ENCODE measurements at regions not wholly inside any gene's neighbourhood (a gene's known extent, or its start where the extent isn't known, plus 50 kb on each side); places are given as distances from the start of the nearest gene placed in this dataset.

GRCh38 chr12:30012816-30013450 lies 229.2 kb upstream of the TMTC1 start:
- no peak for DNase-seq

DNA sequence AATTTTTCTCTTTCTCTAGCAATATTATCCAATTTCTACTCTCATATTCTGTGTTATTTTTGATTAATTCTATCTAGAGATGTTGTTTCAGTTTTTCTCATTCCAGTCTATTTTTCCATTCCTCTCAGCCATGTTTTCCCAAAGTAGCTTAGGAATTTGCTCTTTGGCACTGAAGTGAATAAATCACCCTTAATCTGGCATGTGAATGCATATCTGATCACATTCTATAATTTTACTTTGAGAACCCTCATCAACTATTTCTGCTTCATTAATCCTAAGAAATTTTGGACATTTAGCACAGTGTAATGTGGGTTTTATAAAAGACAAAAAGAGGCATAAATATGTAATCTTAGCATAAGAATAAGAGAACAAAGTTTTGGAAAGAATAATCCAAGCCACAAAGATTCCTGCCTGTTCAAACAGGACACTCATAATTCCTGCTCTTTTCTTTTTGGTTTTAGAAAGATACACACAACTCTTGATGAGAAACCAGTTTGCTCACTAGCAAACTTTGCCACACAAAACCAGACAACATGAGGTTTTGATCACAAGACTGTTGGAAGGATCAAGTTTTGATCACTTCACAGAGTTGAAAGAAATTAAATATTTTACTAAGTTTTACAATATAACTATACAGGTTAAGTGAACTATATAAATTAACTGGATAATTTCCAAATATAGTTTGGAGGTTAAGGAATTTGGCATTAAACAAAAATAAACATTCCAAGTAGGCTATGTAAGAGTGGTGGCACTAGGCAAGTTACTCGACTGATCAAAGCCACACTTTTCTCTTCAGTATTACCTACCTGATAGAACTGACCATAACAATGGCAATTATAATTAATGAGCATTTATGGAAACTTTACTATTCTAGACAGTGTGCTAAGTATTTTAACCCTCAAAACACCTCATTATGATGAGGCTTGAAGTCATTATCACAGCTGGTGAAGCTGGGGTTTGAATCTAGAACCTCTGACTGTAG lies 226.6 kb upstream of the TMTC1 start:
- DNase-seq: no peak

GRCh38 chr12:30006021-30006420 lies 222.3 kb upstream of the TMTC1 start:
- no peak for DNase-seq

- no peak for DNase-seq
Measured at GRCh38 chr12:30003321-30003720, 219.6 kb upstream of the TMTC1 start.

DNA sequence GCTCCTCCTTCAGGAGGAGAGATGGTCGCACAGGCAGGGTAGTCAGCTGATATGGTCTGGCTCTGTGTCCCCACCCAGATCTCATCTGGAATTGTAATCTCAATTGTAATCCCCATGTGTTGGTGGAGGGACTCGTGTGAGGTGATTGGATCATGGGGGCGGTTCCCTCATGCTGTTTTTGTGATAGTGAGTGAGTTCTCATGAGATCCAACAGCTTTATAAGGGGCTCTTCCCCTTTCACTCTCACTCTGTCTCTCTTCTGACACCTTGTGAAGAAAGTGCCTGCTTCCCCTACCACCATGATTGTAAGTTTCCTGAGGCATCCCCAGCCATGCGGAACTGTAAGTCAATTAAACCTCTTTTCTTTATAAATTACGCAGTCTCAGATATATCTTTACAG lies 218.9 kb upstream of the TMTC1 start:
- DNase-seq: no peak

GRCh38 chr12:30000401-30000800 lies 216.7 kb upstream of the TMTC1 start:
- DNase-seq: no peak

DNA sequence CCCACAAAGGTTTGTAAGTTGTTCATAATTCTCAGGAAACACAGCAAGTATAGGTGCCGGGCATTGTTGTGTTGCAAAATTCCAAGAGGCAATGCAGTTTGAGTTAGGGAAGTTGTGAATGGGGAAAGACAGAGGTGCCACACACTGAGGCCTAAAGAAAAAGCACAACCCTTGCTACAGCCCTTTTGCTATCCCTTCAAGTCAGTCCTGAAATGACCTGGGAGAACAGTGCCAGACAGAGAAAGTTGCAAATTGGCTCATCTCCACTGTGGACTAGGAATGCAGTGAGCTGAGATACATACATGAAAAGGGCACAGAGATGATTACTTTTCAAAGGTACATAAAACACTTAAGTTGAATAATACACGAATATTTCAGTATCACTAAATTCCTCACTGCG lies 213.3 kb upstream of the TMTC1 start:
- DNase-seq: no peak

DNA sequence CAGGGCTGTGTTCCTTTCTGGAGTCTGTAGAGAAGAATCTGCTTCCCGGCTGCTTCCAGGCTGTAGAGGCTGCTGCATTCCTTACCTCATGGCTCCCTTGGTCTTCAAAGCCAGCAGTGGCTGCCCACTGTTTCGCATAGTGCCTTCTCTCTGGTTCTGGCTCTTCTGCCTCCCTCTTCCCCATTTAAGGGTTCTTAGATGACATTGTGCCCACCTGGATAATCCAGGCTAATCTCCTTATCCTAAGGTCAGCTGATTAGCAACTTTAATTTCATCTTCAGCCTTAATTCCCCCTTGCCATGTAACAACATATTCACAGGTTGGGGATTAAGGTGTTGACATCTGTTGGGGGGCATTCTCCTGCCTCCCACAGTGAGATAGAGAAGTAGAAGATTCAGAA lies 208.6 kb upstream of the TMTC1 start:
- DNase-seq: no peak

DNA sequence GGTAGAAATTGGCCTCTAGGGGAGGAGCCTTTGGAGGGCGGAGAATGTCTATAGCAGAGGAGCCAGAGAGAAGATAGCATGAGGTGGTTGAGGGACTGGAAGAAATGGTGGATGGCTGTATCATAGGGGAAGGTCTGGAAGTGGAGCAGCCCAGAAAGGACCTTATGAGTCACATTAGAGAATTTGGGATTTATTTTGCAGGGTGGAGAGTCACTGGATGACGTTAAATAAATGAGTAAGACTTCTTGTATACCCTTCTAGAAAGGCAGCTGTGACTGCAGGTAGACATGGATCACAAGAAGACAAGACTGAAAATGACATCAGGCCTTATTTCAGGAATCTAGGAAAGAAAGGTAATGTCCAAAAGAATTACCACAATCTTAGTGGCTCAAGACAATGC lies 208.2 kb upstream of the TMTC1 start:
- DNase-seq: no peak

- no peak for DNase-seq
Measured at GRCh38 chr12:29990971-29991370, 207.2 kb upstream of the TMTC1 start.

- no peak for DNase-seq
Measured at GRCh38 chr12:29983851-29984250, 200.1 kb upstream of the TMTC1 start.

DNA sequence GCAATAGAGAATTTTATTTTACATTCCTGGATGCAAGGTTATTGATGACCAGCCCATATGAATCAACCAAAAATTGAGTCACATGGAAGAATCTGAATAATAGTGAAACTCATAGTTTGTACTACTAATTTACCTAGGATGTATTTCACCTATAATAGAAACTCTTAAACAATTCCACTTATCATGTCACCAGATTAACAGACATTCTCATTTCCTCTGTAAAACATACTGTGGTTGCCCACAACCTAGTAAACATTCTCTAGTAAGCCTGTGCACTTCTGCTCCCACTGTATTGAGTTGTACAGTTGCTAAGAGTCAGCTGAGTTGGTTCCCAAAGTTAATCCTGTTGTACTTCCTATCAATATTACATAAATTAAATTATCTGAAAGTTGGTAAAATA lies 196.6 kb upstream of the TMTC1 start:
- DNase-seq: no peak

DNA sequence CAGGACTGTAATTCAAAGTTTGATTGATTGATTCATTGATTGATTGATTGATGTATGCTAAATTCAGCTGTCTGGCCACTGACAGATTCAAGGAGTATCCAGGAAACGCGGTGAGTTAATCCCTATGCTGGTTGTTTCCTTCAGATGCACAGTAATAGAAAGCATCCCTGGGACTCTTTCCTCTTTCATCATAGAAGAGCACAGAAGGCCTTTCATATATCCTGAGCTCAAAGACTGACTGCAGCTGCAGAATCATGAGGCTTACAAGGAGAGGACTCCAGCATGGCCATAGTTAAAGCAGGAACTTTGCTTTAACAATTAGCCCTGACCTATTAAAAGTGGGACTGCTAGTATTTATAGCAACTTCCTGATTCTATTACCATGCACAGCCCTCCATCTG lies 187.7 kb upstream of the TMTC1 start:
- no peak for DNase-seq

GRCh38 chr12:29970501-29970900 lies 186.8 kb upstream of the TMTC1 start:
- DNase-seq: no peak

GRCh38 chr12:29962276-29963035 lies 178.7 kb upstream of the TMTC1 start:
- no peak for DNase-seq

DNA sequence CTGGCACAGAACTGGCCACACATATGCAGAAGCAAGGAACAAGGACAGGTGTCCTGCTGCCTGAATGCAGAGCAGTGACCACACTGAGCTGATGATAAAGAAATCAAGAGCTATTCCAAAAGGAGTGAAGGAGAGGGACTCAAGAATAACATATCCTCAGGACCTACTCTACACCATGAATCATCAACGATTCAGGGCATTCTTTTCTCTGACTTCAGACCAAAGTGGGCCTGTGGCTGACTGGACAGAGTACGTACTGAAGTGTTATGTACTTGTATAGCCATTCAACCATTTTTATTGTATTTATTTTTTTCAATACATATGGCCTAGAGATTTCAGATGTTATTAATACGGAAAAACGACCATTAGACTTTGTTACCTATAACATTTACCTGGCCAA lies 177.5 kb upstream of the TMTC1 start:
- DNase-seq: no peak

- DNase-seq: no peak
Measured at GRCh38 chr12:29960122-29960521, 176.4 kb upstream of the TMTC1 start.

GRCh38 chr12:29957835-29958234 lies 174.1 kb upstream of the TMTC1 start:
- DNase-seq: no peak

GRCh38 chr12:29945904-29946303 lies 162.2 kb upstream of the TMTC1 start:
- no peak for DNase-seq

DNA sequence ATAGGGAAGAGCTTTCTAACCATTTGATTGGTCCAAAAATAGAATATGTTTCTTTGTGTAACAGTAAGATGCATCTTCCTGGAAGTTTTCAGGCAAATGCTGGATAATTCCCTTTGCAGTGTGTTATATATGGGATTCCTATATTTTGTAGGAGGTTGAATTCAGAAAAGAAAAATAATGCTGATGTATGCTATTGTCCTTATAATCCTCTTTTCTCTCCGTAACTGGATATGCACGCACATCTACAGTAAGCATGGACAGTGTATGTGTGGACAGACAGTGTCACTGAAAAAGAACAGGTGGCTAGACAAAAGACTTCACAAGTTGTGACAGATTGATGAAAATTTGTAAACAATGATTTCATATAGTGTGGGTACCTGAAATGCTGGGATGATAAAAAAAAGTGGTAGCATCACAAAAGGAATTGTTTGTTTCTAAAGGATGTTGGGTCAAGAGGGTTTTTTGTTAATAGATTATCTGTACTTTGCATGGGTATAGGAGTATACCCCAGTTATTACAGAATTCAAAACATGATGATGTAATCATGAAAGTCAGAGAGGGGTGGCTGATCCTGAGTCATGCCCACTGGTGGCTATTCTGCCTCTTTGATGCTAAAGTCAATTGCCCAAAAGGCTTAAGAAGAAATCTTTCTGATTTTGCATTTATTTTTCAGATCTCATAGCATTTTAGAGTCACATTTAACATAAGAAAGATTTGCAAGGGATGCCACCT lies 160.7 kb upstream of the TMTC1 start:
- DNase-seq: no peak

- no peak for DNase-seq
Measured at GRCh38 chr12:29943683-29944082, 159.9 kb upstream of the TMTC1 start.

GRCh38 chr12:29940811-29941210 lies 157.1 kb upstream of the TMTC1 start:
- no peak for DNase-seq

- no peak for DNase-seq
Measured at GRCh38 chr12:29930503-29930902, 146.8 kb upstream of the TMTC1 start.
